Neural progenitor cell (in vitro differentiated cells): ENCODE measurements at regions not wholly inside any gene's neighbourhood (a gene's known extent, or its start where the extent isn't known, plus 50 kb on each side); places are given as distances from the start of the nearest gene placed in this dataset.

Source experiments
- CTCF ChIP-seq: fragments of 200-600 bp; sonication (generic); IDR thresholded peaks from 2 replicates; pipeline ENCODE4 v1.5.1; 2017; ENCODE audit warnings: antibody characterized with exemption, mild to moderate bottlenecking
- EZH2 ChIP-seq: fragments of 200-600 bp; sonication (generic); IDR thresholded peaks from 2 replicates; pipeline ENCODE4 v1.6.1; 2017; ENCODE audit warnings: antibody characterized with exemption, mild to moderate bottlenecking, moderate library complexity

- TF ChIP-seq CTCF (no peak), EZH2 (no peak)
These were observed 67.2 kb downstream of the UQCRFS1 start for GRCh38 chr19:29145756-29146155.
